GF-D8 (cell line): ENCODE measurements at regions not wholly inside any gene's neighbourhood (a gene's known extent, or its start where the extent isn't known, plus 50 kb on each side); places are given as distances from the start of the nearest gene placed in this dataset.
"Not testable (repeated sequence)": the region's sequence is repeated elsewhere in the genome, so short reads cannot be mapped to it uniquely, and the experiment has no call there.

Experiments
- DNase-seq: peaks from one replicate; lab custom pipeline; 2025; lab: John Stamatoyannopoulos, UW

- DNase-seq, result no peak
Measured at GRCh38 chr3:104935613-104936012, 431.1 kb upstream of the ALCAM start.

GRCh38 chr3:104939196-104939595, 427.5 kb upstream of the ALCAM start:
- no peak for DNase-seq

DNA sequence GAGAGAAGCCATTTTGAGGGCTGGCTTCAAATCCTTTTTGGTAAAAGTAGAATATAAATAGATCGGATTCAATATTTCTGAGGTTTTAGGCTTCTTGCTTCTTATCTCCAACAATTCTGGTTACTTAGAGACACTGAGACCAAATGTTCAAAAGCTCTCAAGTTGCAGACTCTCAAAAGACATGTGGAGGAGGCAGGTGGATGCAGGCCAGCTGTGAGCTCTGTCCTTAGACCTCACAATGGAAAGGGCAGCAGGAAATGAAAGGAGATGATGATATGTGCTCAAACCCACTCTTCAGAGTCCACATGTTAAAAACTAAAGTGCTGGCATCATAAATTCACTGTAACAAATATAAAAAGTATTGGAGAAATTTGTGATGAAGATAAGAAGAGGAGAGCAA, 424.9 kb upstream of the ALCAM start:
- no peak for DNase-seq

DNA sequence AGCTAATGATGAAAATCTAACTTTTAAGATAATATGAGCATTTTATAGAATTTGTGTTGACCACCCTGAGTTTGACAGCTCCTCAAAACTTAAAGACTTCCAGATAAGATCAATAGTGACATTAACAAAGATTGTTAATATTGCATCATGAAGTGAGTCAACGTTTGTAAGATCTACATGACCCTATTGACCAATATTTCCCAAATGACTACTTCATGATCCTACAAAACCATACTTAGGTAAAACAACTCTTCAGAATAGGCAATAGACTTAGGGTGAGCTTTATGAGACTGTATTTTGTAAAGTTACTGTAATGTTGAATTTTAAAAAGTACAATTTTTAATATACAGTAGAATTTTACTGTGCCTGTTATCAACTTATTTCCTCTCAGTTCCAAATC, 422.7 kb upstream of the ALCAM start:
- no peak for DNase-seq

DNA sequence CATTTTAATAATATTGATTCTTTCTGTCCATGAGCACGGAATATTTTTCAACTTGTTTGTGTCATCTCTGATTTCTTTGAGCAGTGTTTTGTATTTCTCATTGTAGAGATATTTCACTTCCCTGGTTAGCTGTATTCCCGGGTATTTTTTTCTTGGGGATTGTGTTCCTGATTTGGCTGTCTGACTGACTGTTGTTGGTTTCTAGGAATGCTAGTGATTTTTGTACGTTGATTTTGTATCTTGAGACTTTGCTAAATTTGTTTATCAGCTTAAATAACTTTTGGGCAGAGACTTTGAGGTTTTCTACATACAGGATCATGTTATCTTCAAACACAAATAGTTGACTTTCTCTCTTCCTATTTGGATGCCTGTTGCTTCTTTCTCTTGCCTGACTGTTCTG, 418.8 kb upstream of the ALCAM start:
- DNase-seq, result no peak

- not testable (repeated sequence) for DNase-seq
Measured at GRCh38 chr3:104949810-104950209, 416.9 kb upstream of the ALCAM start.

- DNase-seq, result no peak
Measured at GRCh38 chr3:104951426-104951825, 415.3 kb upstream of the ALCAM start.

DNA sequence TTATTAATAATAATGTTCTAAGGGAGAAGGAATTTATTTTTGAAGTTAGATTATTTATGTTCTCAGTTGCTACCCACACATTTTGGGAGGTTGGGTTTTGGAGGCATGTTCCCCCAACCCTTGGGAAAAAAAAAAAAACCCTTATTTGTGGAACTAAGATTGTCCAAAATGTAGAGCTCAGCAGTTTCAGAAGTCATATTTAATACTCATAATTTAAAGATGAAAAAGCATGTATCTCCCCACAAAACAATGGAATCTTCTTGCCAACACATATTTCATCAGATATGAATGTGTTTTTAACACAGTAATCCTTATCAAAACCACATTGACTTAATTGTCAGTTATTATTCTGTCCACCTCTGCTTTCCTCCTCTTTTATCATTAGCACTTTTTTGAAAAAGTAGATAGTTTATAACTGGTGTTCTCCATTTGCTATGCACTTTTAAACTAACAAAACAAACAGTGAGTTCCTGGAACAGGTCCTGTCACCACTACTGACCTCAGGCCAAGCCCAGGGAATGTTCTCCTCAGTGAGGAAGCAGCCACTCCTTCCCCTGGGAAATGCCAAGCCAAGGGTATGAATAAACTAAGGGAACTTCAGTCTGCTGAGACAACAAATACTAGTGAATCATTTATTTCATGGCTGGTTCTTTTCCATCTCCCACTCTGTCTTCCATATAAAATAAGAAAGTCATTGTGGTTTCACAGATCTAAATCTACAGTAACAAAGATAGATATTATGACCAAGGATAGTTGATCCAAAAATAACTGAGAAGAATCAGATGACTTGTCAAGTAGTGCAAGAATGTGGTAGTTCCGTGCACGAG, 414.4 kb upstream of the ALCAM start:
- no peak for DNase-seq

- no peak for DNase-seq
Measured at GRCh38 chr3:104956620-104957345, 409.9 kb upstream of the ALCAM start.

DNA sequence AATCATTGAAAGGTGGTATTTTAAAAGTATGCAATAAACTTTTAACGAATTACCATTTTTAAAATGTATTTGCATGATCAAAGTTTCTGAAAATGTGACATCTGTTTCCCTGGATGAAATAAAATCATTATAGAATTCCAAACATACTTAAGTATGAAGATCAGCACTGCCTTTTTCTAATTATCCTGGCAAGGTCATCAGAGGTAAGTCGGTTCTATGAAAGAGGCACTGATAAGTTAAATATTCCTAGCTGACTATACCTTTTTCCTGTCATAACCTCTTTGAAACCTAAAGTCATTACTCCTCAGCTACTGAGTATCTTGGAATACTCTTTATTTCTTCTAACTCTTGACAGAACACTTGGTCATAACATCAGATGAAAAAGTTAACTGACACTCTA, 406.1 kb upstream of the ALCAM start:
- no peak for DNase-seq

GRCh38 chr3:104961851-104962250, 404.9 kb upstream of the ALCAM start:
- DNase-seq, result no peak

GRCh38 chr3:104974316-104974715, 392.4 kb upstream of the ALCAM start:
- DNase-seq, result no peak

DNA sequence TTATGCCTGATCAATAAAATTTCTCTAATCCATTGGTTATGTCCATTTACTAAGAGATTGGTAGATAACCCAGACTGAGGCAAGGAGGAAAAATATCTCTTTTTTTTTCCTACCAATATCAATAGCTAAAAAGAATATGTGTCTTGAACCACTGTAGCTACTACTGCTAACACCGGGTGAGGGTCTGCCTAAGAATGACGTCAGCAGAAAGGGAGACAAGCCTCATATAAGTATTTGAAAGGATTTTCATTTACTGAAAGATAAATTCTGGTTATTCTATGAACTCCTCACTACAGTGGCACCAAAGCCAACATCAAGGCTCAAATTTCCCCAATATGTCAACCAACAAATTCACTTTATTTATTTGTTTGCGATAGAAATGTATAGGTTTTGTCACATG, 389.0 kb upstream of the ALCAM start:
- DNase-seq, result no peak

DNA sequence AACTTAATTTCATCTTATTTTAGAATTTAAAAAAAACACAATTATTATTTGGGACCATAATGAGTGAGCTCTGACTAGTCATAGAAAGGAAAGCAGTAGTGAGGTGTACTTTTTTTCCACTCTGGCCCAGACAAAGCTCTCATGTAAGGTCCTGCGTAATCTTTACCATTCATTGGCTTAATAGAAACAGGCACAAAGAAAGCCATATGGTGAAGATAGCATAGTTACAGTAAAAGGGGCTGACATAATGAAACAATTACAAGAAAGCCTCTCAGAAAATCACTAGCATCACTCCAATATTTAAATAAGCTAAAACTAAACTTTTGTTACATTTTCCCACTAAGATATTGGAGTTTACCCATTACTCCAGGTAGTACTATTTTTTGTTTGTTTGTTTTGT, 384.6 kb upstream of the ALCAM start:
- DNase-seq, result no peak

DNA sequence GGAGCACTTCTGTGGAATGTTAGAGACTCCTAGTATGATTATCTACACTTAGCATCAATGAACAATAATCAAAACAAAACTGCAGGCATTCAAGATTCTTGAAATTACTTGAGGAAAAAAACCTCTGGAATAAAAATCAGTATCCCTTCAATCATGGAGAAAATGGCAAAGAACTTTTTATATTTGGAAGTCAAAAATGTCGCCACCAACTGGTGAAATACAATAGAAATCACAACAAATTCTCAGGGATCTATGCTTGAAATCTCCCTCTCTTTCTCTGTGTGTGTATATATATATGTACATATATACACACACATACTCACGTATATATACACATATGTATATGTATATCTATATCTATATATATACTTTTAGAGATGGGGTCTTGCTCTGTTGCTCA, 378.9 kb upstream of the ALCAM start:
- no peak for DNase-seq

DNA sequence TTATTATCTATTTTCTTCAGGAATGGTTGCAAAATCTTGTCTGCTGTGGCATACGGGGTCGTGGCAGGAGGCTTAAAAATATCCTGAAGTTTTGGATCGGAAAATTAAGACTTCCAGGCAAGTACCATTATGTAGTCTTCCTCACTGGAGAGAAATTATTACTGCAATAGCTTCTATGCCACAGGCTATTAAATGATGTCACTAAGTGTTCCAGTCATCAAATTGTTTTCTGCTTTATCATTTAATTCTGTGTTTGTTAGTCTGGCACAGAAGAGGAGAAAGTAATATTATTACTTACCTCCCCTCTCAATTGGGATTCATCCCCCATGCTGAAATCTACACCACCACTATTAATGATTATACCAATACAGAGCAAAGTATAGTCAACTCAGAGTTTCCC, 378.2 kb upstream of the ALCAM start:
- DNase-seq, result no peak

- no peak for DNase-seq
Measured at GRCh38 chr3:104989878-104990277, 376.8 kb upstream of the ALCAM start.

DNA sequence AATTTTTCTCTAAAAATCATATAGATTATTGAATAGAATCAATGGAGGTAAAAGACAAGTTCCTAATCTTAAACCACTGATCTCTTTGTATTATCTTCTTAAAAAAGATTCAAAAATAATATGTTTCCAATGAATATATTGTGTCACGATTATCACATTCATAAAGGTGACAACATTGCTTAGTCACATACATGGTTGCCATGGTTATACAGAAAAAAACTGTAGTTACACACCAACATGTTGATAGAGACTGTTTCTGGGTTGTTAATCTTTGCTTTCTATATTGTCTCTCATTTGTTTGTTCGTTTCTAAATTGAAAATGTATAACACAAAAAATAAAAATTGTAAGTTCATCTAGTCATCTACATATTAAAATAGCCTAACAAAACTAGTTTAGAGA, 376.0 kb upstream of the ALCAM start:
- no peak for DNase-seq

- no peak for DNase-seq
Measured at GRCh38 chr3:104992676-104993075, 374.0 kb upstream of the ALCAM start.

DNA sequence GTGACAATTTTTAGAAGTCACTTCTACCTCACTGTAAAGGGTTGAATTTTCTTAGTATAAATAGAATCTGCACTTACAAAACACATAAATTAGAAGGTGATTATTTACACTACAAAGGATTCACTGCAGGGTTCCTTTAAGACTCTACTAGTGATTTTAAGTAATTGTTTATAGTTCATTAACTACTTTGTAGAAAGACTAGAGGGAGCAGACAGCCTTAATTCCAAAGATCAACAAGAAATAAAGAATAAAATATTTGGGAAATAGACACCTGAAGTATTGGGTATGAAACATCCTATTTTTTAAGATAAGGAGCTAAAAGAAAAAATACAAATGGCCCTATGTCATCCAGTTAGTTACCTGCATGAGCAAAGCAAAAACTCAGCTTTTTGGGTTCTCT, 360.5 kb upstream of the ALCAM start:
- no peak for DNase-seq

DNA sequence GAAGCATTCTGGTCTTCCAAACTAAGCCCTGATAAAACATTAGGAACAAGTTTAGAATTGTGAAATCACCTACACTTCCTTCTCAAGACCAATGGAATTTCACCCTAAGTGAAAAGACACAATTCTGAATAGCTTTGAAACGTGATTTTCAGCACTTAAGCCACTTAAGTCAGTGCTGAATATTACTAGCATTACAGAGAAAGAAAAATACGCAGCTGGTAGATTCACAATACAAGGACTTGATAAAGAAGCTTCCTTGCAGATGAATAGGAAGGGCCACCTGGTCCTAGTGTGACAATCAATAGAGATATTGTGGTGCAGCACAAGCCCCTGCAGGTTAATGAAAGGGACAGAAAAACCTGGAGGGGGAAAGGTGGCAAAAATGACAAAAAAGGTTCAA, 353.1 kb upstream of the ALCAM start:
- DNase-seq, result no peak

GRCh38 chr3:105014631-105015030, 352.1 kb upstream of the ALCAM start:
- no peak for DNase-seq

GRCh38 chr3:105022813-105023212, 343.9 kb upstream of the ALCAM start:
- DNase-seq, result no peak

DNA sequence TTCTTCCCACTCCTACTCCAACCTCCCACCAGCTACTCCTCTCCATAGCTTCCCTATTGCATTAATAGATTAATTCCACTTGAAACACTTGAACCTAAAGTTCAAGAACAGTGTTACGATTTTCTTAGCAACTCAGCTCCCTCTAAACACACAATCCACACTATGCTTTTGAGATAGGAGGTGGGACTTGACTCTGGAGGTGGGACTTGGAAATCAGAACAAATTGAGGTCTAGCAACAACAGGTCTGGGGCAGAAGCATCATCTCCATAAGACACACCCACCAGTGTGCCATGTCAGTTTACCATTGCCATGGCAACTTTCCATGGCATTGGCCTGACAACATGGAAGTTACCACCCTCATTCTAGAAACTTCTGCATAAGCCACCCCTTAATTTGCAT, 336.5 kb upstream of the ALCAM start:
- DNase-seq, result no peak
